GM18909 (cell line): ENCODE measurements at regions not wholly inside any gene's neighbourhood (a gene's known extent, or its start where the extent isn't known, plus 50 kb on each side); places are given as distances from the start of the nearest gene placed in this dataset.
"Not testable (repeated sequence)": the region's sequence is repeated elsewhere in the genome, so short reads cannot be mapped to it uniquely, and the experiment has no call there.

Source experiments
- ATAC-seq: cut with Tn5 transposase; IDR thresholded peaks from one replicate; pipeline ENCODE4 v1.9.1; 2021; ENCODE audit warnings: mild to moderate bottlenecking; ENCODE audit not compliant: unreplicated experiment, poor library complexity

DNA sequence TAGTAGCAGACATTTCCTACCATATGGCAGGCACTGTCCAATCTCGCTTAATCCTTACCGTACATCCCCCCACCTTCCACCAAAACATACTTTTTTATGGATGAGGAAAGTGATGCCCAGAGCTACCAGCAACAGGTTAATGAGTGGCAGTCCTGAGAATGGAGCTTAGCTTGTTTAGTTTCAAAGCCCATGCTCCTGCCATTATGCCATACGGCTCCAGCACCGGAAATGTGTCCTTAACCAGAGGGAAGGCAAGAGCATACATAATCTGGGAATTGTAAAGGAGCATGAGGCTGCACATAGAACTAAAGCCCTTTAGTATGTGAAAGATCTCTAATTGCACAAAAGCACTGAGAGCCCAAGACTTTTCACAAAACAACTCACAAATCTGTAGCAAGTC, 155.9 kb upstream of the PHYHIPL start:
- ATAC-seq: no peak

DNA sequence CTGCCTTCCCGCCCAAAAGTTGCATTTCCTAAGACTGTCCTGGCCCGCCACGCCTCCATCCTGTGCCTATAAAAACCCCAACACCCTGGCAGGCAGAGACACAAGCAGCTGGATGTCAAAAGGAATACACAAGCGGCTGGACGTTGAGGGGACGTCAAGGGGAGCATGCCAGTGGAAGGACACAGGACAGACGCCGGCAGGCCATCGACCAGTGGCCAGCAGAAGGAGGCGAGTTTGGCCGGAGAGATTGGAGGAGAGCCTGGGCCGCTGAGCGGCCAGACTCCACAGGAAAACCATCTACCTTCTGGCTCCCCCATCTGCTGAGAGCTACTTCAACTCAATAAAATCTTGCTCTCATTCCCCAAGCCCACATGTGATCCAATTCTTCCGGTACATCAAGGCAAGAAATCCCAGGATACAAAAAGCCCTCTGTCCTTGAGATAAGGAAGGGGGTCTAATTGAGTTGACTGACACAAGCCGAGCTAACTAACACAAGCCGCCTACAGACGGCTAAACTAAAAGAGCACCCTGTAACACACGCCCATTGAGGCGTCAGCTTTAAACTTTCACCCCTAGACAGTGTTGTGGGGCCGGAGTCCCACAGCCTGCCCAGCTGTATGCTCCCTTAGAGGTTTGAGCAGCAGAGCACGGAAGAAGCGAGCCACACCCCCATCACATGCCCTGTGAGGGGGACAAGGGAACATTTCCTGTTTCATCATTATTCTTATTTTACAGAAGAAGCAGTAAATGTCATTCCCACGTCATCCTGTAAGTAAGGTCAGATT, 150.3 kb upstream of the PHYHIPL start:
- no peak for ATAC-seq

DNA sequence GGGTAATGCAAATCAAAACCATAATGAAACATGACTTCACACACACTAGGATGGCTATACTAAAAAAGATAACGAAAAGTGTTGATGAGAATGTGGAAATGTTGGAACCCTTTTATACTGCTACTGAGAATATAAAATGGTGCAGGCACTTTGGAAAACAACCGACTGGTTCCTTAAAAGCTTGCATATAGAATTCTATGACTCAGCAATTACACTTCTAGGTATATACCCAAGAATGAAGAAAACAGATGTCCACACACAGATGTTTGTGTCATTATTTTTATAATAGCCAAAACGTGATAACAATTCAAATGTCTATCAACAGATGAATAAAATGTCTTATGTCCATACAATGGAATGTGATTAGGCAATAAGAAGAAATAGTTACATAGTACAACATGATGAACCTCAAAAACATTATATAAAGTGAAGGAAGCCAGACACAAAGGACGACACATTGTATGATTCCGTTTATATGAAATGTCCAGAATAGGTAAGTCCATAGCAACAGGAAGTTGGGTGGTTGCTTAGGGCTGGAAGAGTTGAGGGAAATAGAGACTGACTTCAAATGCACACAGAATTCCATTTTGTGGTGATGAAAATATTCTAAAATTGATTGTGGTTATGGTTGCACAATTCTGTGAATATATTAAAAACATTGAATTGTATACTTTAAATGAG, 148.3 kb upstream of the PHYHIPL start:
- ATAC-seq: no peak

GRCh38 chr10:59033622-59034021, 142.8 kb upstream of the PHYHIPL start:
- ATAC-seq: no peak

DNA sequence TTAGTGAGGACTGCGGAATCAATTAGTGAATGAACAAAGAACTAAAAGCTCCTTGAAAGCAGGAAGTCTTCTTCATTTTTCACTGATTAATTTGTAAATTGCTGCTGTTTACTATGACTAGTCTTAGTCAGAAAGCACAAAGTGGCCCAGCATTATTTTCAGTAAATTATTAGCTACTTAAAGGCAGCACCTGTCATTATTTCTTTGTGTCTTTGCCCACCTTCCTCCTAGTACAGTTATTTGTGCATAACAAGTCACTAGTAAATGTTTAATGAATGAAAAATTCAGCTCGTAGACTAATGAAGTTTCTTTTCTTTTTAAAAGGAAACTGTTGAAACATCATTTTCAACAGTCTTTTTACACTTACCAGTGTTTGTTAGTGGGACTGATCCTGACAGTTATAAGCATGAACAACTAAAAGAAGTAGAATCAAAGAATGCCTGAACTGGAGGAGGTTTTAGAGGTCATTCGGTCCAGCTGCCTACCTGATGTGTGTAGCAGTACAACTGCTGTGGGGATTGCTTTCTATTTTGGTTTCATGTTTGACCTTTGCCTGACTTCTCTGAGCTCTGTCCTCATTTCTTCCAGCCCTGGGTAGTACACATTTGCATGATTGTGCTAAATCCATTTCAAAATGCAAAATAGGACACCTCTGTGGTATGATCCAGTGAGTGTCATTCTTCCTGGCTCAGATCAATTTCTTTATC, 140.0 kb upstream of the PHYHIPL start:
- peak; percentile 99 for ATAC-seq

- ATAC-seq: peak; percentile 9
Observed at GRCh38 chr10:59037018-59037389, 139.4 kb upstream of the PHYHIPL start.

DNA sequence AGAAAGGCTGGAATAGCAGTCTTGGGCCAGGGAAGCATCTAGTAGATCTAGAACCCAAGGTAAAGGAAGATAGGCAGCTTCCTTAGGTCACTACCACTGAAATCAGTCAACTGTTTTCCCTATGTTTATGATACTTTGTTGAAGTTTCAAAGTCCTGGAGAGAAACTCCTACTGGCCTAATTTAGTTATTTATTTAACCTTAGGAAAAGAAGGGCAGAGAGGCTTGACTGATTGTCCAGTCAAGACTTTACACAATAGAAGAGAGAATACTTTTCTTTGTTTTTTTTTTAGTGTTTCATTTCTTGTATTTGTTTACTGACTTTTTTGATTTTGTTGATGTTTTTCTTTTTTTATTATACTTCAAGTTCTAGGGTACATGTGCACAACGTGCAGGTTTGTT, 138.9 kb upstream of the PHYHIPL start:
- ATAC-seq: no peak

- not testable (repeated sequence) for ATAC-seq
Observed at GRCh38 chr10:59043358-59043757, 133.1 kb upstream of the PHYHIPL start.

DNA sequence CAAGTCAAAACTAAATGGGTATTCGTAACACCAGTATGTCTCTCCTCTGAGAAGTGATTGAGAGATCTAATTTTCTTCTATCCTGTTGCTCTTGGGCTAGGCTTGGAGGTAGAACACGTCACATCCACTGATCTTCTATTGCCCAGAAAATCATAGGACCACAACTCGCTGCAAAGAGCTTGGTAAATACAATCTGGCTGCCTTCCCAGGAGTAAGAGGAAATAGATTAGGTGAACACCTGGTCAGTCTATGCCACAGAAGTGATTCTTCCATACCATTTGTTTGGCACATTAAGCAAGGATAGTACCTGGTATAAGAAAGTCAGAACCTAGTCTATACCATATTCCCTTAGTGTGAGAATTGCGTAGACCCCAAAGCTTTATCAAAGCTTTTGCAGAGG, 129.3 kb upstream of the PHYHIPL start:
- no peak for ATAC-seq

- peak; percentile 95 for ATAC-seq
Observed at GRCh38 chr10:59047957-59048618, 128.4 kb upstream of the PHYHIPL start.

DNA sequence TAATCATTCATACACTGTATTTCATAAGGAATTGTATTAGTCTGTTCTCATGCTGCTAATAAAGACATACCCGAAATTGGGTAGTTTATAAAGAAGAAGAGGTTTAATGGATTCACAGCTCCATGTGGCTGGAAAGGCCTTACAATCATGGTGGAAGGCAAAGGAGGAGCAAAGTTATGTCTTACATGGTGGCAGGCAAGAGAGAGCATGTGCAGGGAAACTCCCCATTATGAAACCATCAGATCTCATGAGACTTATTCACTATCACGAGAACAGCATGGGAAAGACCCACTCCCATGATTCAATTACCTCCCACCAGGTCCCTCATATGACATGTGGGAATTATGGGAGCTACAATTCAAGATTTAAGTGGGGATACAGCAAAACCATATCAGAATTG, 122.9 kb upstream of the PHYHIPL start:
- not testable (repeated sequence) for ATAC-seq

DNA sequence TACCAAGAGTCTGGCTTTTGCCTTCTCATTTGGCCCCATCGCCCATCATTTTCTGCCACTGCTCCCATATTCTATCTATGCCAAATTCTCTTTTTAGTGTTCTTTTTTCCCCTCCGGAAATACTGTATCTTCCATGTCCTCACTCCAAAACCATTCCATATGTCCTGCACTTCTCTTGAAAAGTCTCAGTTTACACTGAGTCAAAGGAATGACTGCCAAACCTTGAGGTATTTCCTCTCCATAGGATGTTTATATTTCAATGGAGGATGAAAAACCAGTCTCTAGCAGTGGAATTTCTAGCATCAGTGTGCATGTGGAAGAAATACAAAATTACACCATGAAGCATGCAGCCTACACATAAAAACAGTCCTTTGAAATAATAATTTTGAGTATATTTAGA, 121.4 kb upstream of the PHYHIPL start:
- ATAC-seq: no peak

DNA sequence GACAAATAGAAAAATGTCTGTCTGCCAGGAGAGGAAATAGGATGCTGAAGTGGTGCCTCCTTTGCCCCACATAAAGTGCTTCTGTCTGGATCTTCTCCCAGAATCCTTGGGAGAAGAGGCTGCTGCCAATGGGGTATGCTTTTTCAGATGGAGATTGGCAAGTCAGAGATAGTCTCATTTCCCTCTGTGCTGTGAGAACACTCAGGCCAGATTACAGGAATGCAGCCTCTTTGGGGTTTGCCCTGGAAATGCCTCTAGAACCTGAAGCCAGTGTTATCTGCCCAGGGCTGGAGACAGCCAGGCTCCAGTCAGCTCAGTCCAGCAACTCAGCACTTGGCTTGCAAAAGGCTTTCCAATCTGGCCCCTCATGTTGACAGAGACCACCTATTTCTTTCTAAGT, 119.1 kb upstream of the PHYHIPL start:
- no peak for ATAC-seq

DNA sequence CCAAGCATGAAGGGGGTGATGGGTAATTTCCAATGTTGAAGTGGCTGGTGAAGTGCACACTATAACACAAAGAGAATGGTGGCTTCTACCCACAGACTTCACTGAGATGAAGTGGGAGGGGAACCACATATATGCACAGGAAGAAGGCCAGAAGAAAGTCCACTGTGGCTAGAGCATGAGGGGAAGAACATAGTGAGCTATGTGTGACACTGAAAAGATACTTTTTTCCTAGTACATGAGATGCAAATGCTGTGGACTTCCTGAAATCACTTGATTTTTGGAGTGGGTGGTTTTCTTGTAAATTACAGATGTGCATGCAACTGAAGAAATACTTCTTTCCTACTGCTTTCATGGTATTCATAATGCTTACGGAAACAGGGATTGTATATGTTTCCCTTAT, 115.6 kb upstream of the PHYHIPL start:
- peak; percentile 69 for ATAC-seq

DNA sequence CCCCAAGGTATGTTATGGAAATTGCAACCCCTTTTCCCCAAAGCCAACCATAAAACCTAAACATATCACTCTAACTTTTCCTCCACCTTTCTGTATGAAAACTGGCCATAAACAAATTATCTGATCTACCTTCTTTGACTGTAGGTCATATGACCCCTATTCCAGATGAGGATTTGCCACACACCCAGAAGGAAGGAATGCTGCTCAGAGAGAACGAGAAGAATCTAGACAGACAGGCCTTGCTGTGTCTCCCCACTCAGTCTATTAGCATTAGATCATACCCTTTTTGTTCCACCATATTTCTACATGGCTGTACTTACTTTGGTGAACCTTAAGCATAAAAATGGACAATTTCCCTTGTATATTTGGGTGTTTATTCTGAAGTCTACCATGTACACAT, 113.0 kb upstream of the PHYHIPL start:
- ATAC-seq: no peak

DNA sequence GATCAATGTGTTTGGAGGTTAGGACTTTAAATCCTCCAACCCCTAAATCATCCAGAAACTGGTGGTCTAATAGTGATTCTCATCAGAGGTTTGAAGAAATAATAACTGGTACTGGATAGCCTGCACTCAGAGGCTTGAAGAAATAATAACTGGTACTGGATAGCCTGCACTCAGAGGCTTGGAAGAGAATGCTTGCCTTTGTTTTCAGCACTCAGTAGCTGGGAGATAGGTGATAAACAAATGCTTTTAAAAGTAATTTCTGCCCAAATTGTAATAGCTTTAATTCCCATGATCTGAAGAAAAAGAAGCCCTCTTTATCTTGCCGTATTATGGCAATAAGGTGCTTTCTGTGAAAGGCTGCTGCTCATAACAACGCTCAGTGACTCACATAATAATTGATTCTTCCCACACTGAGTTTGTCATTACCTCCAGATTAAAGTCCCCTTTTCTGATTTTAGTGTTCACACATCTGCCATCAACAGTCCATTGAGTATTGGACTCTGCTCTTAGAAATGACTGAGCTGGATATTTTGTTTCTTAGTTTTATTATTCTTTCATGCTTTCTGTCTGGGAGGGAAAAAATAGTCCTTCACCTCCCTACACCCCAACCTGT, 112.3 kb upstream of the PHYHIPL start:
- no peak for ATAC-seq

- ATAC-seq: no peak
Observed at GRCh38 chr10:59064759-59065539, 111.5 kb upstream of the PHYHIPL start.

DNA sequence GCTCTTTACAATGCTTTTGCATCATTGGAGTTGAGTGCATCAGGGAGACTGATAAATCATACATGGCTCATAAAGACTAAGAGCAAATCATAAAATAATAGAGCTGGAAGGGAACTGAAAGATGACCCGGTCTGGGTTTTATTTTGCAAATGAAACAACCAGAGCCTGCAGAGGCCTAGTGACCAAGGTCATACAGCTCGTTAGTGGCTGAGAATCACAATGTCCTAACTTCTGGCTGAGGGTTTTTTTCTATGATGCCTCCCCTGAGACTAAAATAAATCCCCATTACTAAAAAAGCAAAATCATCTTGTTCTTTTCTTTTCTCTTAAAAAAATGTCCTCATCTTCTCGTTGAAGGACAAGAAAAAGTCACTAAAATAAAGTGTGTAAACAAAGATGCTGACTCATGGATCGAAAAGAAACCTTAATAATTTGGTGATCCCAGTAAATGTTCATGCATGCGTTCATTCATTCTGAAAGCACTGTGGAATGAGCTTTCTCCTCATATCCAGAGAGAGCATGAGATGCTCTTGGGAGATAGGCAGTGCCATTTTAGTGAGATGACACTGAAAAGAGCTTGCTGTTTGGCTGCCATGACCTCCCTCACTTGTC, 107.8 kb upstream of the PHYHIPL start:
- no peak for ATAC-seq

DNA sequence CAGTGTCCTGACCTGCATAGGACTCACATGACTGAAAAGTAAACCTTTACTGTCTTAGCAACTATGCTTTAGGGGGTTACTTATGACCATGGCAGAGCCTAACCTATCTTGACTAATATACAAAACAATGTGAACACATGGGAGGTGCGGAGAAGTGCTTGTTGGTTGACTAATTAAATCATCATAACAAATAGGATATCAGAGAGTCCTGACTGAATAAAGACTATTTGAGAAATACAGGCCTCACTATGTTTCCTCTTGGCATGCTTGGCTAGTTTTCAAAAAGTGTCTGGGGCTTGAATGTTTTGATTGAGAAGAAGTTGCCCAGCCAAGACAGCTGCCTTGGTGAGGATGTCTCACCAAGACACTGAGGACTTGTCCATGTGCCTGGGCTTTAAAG, 104.4 kb upstream of the PHYHIPL start:
- no peak for ATAC-seq
